Liver (tissue), 3 donors: ENCODE measurements at regions not wholly inside any gene's neighbourhood (a gene's known extent, or its start where the extent isn't known, plus 50 kb on each side); places are given as distances from the start of the nearest gene placed in this dataset.

Experiments
- ATF3 ChIP-seq: IDR thresholded peaks from 2 replicates; pipeline ENCODE4 v1.6.1; 2016; ENCODE audit warnings: antibody characterized with exemption
- EGR1 ChIP-seq, 2 donors: IDR thresholded peaks; 2 replicates each; pipeline ENCODE4 v1.6.1; 2016 to 2018; ENCODE audit warnings: antibody characterized with exemption in 2 of 2, low read depth in 2 of 2
- FOXA1 ChIP-seq: IDR thresholded peaks from 2 replicates; pipeline ENCODE4 v1.6.1; 2016; ENCODE audit warnings: antibody characterized with exemption
- GABPA ChIP-seq, 2 donors: IDR thresholded peaks in 1 of 2; conservative IDR thresholded peaks in 1 of 2; 2 replicates each; pipeline ENCODE4 v1.6.1; 2016; ENCODE audit warnings: antibody characterized with exemption in 2 of 2, mild to moderate bottlenecking in 1 of 2, moderate library complexity in 1 of 2
- JUND ChIP-seq, 2 donors: IDR thresholded peaks; 2 replicates each; pipeline ENCODE4 v1.6.1; 2016; ENCODE audit warnings: antibody characterized with exemption in 2 of 2
- MAX ChIP-seq: IDR thresholded peaks from 2 replicates; pipeline ENCODE4 v1.6.1; 2016; ENCODE audit warnings: antibody characterized with exemption
- RAD21 ChIP-seq, 2 donors: IDR thresholded peaks; 2 replicates each; pipeline ENCODE4 v1.6.1; 2016; ENCODE audit warnings: antibody characterized with exemption in 2 of 2, mild to moderate bottlenecking in 2 of 2
- REST ChIP-seq: IDR thresholded peaks from 2 replicates; pipeline ENCODE4 v1.6.1; 2016; ENCODE audit warnings: antibody characterized with exemption, mild to moderate bottlenecking
- RXRA ChIP-seq, 2 donors: IDR thresholded peaks; 2 replicates each; pipeline ENCODE4 v1.6.1; 2017 to 2018; ENCODE audit warnings: antibody characterized with exemption in 2 of 2, mild to moderate bottlenecking in 1 of 2
- TAF1 ChIP-seq: conservative IDR thresholded peaks from 2 replicates; pipeline ENCODE4 v1.6.1; 2016; ENCODE audit warnings: antibody characterized with exemption, mild to moderate bottlenecking
- ZBTB33 ChIP-seq: IDR thresholded peaks from 2 replicates; pipeline ENCODE4 v1.6.1; 2016; ENCODE audit warnings: antibody characterized with exemption
- TF ChIP-seq, protein P1 (sequence below): fragments of 150-350 bp; IDR thresholded peaks from 2 replicates; pipeline ENCODE4 v1.5.1; 2017; ENCODE audit warnings: improper control_type of control experiment, low read depth, low read length; ENCODE audit not compliant: missing input control
- donor health status: healthy.
- donor health status: healthy.

DNA sequence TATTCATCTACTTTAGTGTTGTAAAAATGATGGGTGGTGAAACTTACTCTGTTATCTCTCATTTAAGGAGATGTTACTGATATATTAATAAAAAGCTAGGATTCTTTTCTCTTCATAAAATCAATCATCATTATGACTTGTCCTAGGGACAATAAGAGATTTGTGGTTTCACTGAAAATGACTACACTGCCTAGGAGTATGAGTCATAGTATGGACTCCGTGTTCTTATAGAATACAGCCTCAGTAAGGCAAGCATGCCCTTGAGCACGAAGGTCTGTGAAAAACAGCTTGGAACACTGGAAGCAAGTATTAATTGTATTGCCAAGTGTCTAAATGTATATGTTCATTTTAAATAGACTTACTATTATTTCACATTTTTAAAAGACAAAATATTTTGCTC, 749.2 kb upstream of the PCDH15 start:
- TF ChIP-seq, protein P1, sequence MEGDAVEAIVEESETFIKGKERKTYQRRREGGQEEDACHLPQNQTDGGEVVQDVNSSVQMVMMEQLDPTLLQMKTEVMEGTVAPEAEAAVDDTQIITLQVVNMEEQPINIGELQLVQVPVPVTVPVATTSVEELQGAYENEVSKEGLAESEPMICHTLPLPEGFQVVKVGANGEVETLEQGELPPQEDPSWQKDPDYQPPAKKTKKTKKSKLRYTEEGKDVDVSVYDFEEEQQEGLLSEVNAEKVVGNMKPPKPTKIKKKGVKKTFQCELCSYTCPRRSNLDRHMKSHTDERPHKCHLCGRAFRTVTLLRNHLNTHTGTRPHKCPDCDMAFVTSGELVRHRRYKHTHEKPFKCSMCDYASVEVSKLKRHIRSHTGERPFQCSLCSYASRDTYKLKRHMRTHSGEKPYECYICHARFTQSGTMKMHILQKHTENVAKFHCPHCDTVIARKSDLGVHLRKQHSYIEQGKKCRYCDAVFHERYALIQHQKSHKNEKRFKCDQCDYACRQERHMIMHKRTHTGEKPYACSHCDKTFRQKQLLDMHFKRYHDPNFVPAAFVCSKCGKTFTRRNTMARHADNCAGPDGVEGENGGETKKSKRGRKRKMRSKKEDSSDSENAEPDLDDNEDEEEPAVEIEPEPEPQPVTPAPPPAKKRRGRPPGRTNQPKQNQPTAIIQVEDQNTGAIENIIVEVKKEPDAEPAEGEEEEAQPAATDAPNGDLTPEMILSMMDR = no peak
- TF ChIP-seq REST (no peak), RXRA (IDR thresholded peaks at IDR 0.05) (no peak), JUND (IDR thresholded peaks at IDR 0.05) (no peak), ZBTB33 (no peak), TAF1 (no peak), GABPA (IDR thresholded peaks at IDR 0.05 in 1 of 2, conservative IDR thresholded peaks at IDR 0.05 in 1 of 2) (no peak), MAX (no peak), ATF3 (no peak), RAD21 (IDR thresholded peaks at IDR 0.05) (no peak), FOXA1 (no peak), EGR1 (IDR thresholded peaks at IDR 0.05; ENCODE audit: low read depth in 2 of 2) (no peak)
